H9 (cell line): ENCODE measurements at regions not wholly inside any gene's neighbourhood (a gene's known extent, or its start where the extent isn't known, plus 50 kb on each side); places are given as distances from the start of the nearest gene placed in this dataset.

Experiments
- DNase-seq: peaks from one replicate; pipeline ENCODE4 v3.0.0-alpha.2; 2017
- H2AFZ ChIP-seq: one replicate; pipeline ENCODE4 v1.6.1; 2013; ENCODE audit warnings: mild to moderate bottlenecking, low read length, control low read depth, moderate library complexity
- H2AK5ac ChIP-seq: 2 replicates; pipeline ENCODE4 v1.6.1; 2013; ENCODE audit warnings: low read length, control low read depth, mixed read lengths; ENCODE audit not compliant: insufficient read length
- H2BK120ac ChIP-seq: one replicate; pipeline ENCODE4 v1.6.1; 2013; ENCODE audit warnings: low read depth, mild to moderate bottlenecking, low read length, control low read depth, inconsistent platforms; ENCODE audit not compliant: poor library complexity, severe bottlenecking
- H2BK12ac ChIP-seq: 2 replicates; pipeline ENCODE4 v1.6.1; 2013; ENCODE audit warnings: low read length, control low read depth, mixed read lengths, low read depth; ENCODE audit not compliant: insufficient read length
- H2BK15ac ChIP-seq: 2 replicates; pipeline ENCODE4 v1.6.1; 2013; ENCODE audit warnings: low read depth, low read length, control low read depth
- H2BK20ac ChIP-seq: one replicate; pipeline ENCODE4 v1.6.1; 2013; ENCODE audit warnings: low read depth, mild to moderate bottlenecking, low read length, control low read depth, inconsistent platforms; ENCODE audit not compliant: poor library complexity, severe bottlenecking
- H2BK5ac ChIP-seq: 2 replicates; pipeline ENCODE4 v1.6.1; 2013; ENCODE audit warnings: low read length, control low read depth, mixed read lengths; ENCODE audit not compliant: insufficient read length
- H3K14ac ChIP-seq: 2 replicates; pipeline ENCODE4 v1.6.1; 2013; ENCODE audit warnings: low read length, control low read depth; ENCODE audit not compliant: insufficient read depth
- H3K18ac ChIP-seq: 2 replicates; pipeline ENCODE4 v1.6.1; 2013; ENCODE audit warnings: low read depth, mild to moderate bottlenecking, mixed read lengths, low read length, control low read depth; ENCODE audit not compliant: insufficient read length
- H3K23ac ChIP-seq: 2 replicates; pipeline ENCODE4 v1.6.1; 2013; ENCODE audit warnings: low read length, control low read depth, mixed read lengths, low read depth; ENCODE audit not compliant: insufficient read length
- H3K23me2 ChIP-seq: 2 replicates; pipeline ENCODE4 v1.6.1; 2013; ENCODE audit warnings: low read depth, mild to moderate bottlenecking, mixed read lengths, low read length, control low read depth; ENCODE audit not compliant: insufficient read length, poor library complexity, severe bottlenecking
- H3K27ac ChIP-seq: 2 replicates; pipeline ENCODE4 v1.5.1; 2013; ENCODE audit warnings: low read length, control low read depth, mixed read lengths, low read depth; ENCODE audit not compliant: insufficient read length
- H3K27me3 ChIP-seq: 2 replicates; pipeline ENCODE4 v1.6.1; 2013; ENCODE audit warnings: low read length, control low read depth, inconsistent platforms; ENCODE audit not compliant: insufficient read depth
- H3K4ac ChIP-seq: 2 replicates; pipeline ENCODE4 v1.6.1; 2013; ENCODE audit warnings: low read depth, mild to moderate bottlenecking, control low read depth, inconsistent platforms, low read length, moderate library complexity
- H3K4me1 ChIP-seq: 2 replicates; pipeline ENCODE4 v1.6.1; 2013; ENCODE audit warnings: low read length, control low read depth, inconsistent platforms; ENCODE audit not compliant: insufficient read depth
- H3K4me2 ChIP-seq: 2 replicates; pipeline ENCODE4 v1.6.1; 2013; ENCODE audit warnings: low read length, control low read depth, mixed read lengths; ENCODE audit not compliant: insufficient read length, insufficient read depth
- H3K56ac ChIP-seq: 2 replicates; pipeline ENCODE4 v1.6.1; 2013; ENCODE audit warnings: low read depth, mild to moderate bottlenecking, mixed read lengths, low read length, control low read depth; ENCODE audit not compliant: insufficient read length
- H3K79me1 ChIP-seq: 2 replicates; pipeline ENCODE4 v1.6.1; 2013; ENCODE audit warnings: low read depth, mild to moderate bottlenecking, moderate library complexity, low read length, control low read depth, inconsistent platforms; ENCODE audit not compliant: insufficient read depth, poor library complexity, severe bottlenecking
- H3K79me2 ChIP-seq: 2 replicates; pipeline ENCODE4 v1.6.1; 2013; ENCODE audit warnings: low read length, control low read depth, inconsistent platforms; ENCODE audit not compliant: insufficient read depth
- H3K9ac ChIP-seq: 2 replicates; pipeline ENCODE4 v1.6.1; 2013; ENCODE audit warnings: low read length, control low read depth, mixed read lengths; ENCODE audit not compliant: insufficient read length; ENCODE audit errors: extremely low read depth
- H3K9me3 ChIP-seq: one replicate; pipeline ENCODE4 v1.6.1; 2013; ENCODE audit warnings: low read depth, low read length, inconsistent platforms; ENCODE audit not compliant: control insufficient read depth
- H3T11ph ChIP-seq: one replicate; pipeline ENCODE4 v1.6.1; 2013; ENCODE audit warnings: mild to moderate bottlenecking, low read length, control low read depth, inconsistent platforms
- H4K20me1 ChIP-seq: one replicate; pipeline ENCODE4 v1.6.1; 2013; ENCODE audit not compliant: control insufficient read depth, insufficient read length, insufficient read depth
- H4K5ac ChIP-seq: 2 replicates; pipeline ENCODE4 v1.6.1; 2013; ENCODE audit warnings: low read depth, mild to moderate bottlenecking, mixed read lengths, low read length, control low read depth; ENCODE audit not compliant: insufficient read length
- H4K8ac ChIP-seq: replicated peaks from 2 replicates; pipeline ENCODE4 v1.6.1; 2013; ENCODE audit warnings: low read length, control low read depth, mixed read lengths, low read depth; ENCODE audit not compliant: insufficient read length
- H4K91ac ChIP-seq: 2 replicates; pipeline ENCODE4 v1.6.1; 2013; ENCODE audit warnings: low read depth, mild to moderate bottlenecking, moderate library complexity, mixed read lengths, low read length, control low read depth; ENCODE audit not compliant: insufficient read length
- H3K27ac Mint-ChIP-seq, 3 experiments: 2 replicates in 2 of 3; 3 replicates in 1 of 3; pipeline ENCODE4 v1.8.0; 2020 to 2021; ENCODE audit warnings: mixed read lengths in 3 of 3, mild to moderate bottlenecking in 1 of 3, moderate library complexity in 1 of 3
- H3K27me3 Mint-ChIP-seq: 2 replicates; pipeline ENCODE4 v1.8.0; 2021; ENCODE audit warnings: low read depth, mild to moderate bottlenecking, moderate library complexity, mixed read lengths
- H3K36me3 Mint-ChIP-seq, 3 experiments: 2 replicates in 2 of 3; 3 replicates in 1 of 3; pipeline ENCODE4 v1.8.0; 2020 to 2021; ENCODE audit warnings: low read depth in 3 of 3, mixed read lengths in 3 of 3; ENCODE audit not compliant: insufficient read depth in 1 of 3
- H3K4me1 Mint-ChIP-seq, 2 experiments: 2 replicates each; pipeline ENCODE4 v1.8.0; 2020; ENCODE audit warnings: mixed read lengths in 2 of 2
- H3K4me3 Mint-ChIP-seq, 2 experiments: 2 replicates in 1 of 2; 3 replicates in 1 of 2; pipeline ENCODE4 v1.8.0; 2020 to 2021; ENCODE audit warnings: mild to moderate bottlenecking in 2 of 2, mixed read lengths in 2 of 2, moderate library complexity in 1 of 2
- H3K9me3 Mint-ChIP-seq, 2 experiments: 2 replicates in 1 of 2; 3 replicates in 1 of 2; pipeline ENCODE4 v1.8.0; 2020; ENCODE audit warnings: mild to moderate bottlenecking in 2 of 2, mixed read lengths in 2 of 2, moderate library complexity in 1 of 2
- CTCF ChIP-seq: fragments of 200-600 bp; sonication (generic); conservative IDR thresholded peaks from 3 replicates; pipeline ENCODE4 v1.8.0; 2021; ENCODE audit warnings: antibody characterized with exemption, mild to moderate bottlenecking
- WGBS: extraction: QIAGEN DNeasy Blood & Tissue Kit; methylation state at CpG from one replicate; pipeline ENCODE4 v1.1.7; 2013; ENCODE audit warnings: missing lambda C conversion rate, low lambda C conversion rate, mixed read lengths; ENCODE audit not compliant: insufficient read length; ENCODE audit errors: extremely low coverage; 5-methylcytosine and 5-hydroxymethylcytosine counted together

GRCh38 chr7:131903315-131903714 is 346.9 kb upstream of the PODXL start:
- no peak overlapping the region for H2AK5ac ChIP-seq
- no peak overlapping the region for H2BK120ac ChIP-seq
- H3K9me3 ChIP-seq = no peaks in the 10 kb centered on the region
- peaks cover 26% of the 10 kb centered on the region for H3K27me3 Mint-ChIP-seq
- H3K4me2 ChIP-seq = no peak overlapping the region
- H4K91ac ChIP-seq = no peak overlapping the region
- no peak overlapping the region for H3K27ac ChIP-seq
- no peak overlapping the region for H4K8ac ChIP-seq
- H2BK12ac ChIP-seq = no peak overlapping the region
- H3K4ac ChIP-seq = no peak overlapping the region
- no peak overlapping the region for H2AFZ ChIP-seq
- no peak overlapping the region for H2BK5ac ChIP-seq
- no peak overlapping the region for H2BK15ac ChIP-seq
- H3K4me1 Mint-ChIP-seq = peaks cover 4 to 5% of the 10 kb centered on the region in 2 experiments; a peak in 3 of 4 replicates
- no peaks in the 10 kb centered on the region for H3K79me1 ChIP-seq
- H4K5ac ChIP-seq = no peak overlapping the region
- no peak overlapping the region for H3K23ac ChIP-seq
- no peak overlapping the region for H3K4me3 Mint-ChIP-seq
- no peak overlapping the region for H2BK20ac ChIP-seq
- DNase-seq = no peak
- TF ChIP-seq CTCF = no peak
- no peak overlapping the region for H3K9ac ChIP-seq
- no peak overlapping the region for H3K56ac ChIP-seq
- no peak overlapping the region for H3K27ac Mint-ChIP-seq
- H3K27me3 ChIP-seq = no peaks in the 10 kb centered on the region
- no peaks in the 10 kb centered on the region for H3K4me1 ChIP-seq
- no peak overlapping the region for H3K14ac ChIP-seq
- no peaks in the 10 kb centered on the region; a peak in 1 of 7 replicates for H3K36me3 Mint-ChIP-seq
- no peaks in the 10 kb centered on the region for H3K9me3 Mint-ChIP-seq
- no peak overlapping the region for H3T11ph ChIP-seq
- no peaks in the 10 kb centered on the region for H4K20me1 ChIP-seq
- H3K79me2 ChIP-seq = no peaks in the 10 kb centered on the region
- WGBS = no CpG with 5 or more reads among the region's 1 CpG
- H3K23me2 ChIP-seq = no peaks in the 10 kb centered on the region
- H3K18ac ChIP-seq = no peak overlapping the region
